Brain microvascular endothelial cell (primary cell): ENCODE measurements at regions not wholly inside any gene's neighbourhood (a gene's known extent, or its start where the extent isn't known, plus 50 kb on each side); places are given as distances from the start of the nearest gene placed in this dataset.

Source experiments
- DNase-seq: peaks from one replicate; pipeline ENCODE4 v3.0.0-alpha.2; 2020
- H3K27ac ChIP-seq: fragments of 250-450 bp; sonication (Bioruptor Pico); 2 replicates; pipeline ENCODE4 v1.5.1; 2020; ENCODE audit warnings: mild to moderate bottlenecking, moderate library complexity
- H3K27me3 ChIP-seq: fragments of 250-450 bp; sonication (Bioruptor Pico); replicated peaks from 2 replicates; pipeline ENCODE4 v1.5.1; 2020; ENCODE audit warnings: mild to moderate bottlenecking
- H3K36me3 ChIP-seq: fragments of 250-450 bp; sonication (Bioruptor Pico); replicated peaks from 2 replicates; pipeline ENCODE4 v1.5.1; 2020; ENCODE audit warnings: mild to moderate bottlenecking
- H3K4me3 ChIP-seq: 2 replicates; pipeline ENCODE4 v1.5.1; 2011; ENCODE audit warnings: low read depth, mild to moderate bottlenecking, control low read depth, low read length, moderate library complexity
- in situ Hi-C: cut with HindIII; loops from 2 replicates; pipeline ENCODE4 v1.10.0; 2017; ENCODE audit warnings: low sequenced_read_pairs, low pct_ligation_motif_present
- TF ChIP-seq, protein P1 (sequence below): IDR thresholded peaks from 2 replicates; pipeline ENCODE4 v1.5.1; 2011; ENCODE audit warnings: low read depth, mild to moderate bottlenecking, moderate library complexity, low read length, control low read depth, inconsistent platforms; ENCODE audit errors: missing control alignments

DNA sequence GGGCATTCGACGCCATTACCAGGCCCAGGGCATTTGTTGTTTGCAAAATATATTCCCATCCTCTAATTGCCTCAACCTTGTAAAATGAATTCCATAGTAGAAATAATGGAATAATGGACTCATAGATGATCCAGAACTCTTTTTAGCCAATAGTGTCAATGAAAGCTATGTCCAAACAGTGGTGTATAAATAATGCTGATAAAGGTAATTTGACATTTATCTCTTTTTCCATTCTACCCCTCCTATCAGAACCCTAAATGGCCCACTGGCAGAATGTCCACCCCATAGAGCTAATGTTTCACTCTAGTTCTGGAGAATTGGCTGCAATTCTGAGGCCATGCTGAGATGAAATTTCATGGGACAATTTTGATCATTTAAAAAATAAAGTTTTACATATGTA lies 76.4 kb upstream of the DLX6 start:
- in situ Hi-C loops = no loop called here
- TF ChIP-seq, protein P1, sequence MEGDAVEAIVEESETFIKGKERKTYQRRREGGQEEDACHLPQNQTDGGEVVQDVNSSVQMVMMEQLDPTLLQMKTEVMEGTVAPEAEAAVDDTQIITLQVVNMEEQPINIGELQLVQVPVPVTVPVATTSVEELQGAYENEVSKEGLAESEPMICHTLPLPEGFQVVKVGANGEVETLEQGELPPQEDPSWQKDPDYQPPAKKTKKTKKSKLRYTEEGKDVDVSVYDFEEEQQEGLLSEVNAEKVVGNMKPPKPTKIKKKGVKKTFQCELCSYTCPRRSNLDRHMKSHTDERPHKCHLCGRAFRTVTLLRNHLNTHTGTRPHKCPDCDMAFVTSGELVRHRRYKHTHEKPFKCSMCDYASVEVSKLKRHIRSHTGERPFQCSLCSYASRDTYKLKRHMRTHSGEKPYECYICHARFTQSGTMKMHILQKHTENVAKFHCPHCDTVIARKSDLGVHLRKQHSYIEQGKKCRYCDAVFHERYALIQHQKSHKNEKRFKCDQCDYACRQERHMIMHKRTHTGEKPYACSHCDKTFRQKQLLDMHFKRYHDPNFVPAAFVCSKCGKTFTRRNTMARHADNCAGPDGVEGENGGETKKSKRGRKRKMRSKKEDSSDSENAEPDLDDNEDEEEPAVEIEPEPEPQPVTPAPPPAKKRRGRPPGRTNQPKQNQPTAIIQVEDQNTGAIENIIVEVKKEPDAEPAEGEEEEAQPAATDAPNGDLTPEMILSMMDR = no peak

DNA sequence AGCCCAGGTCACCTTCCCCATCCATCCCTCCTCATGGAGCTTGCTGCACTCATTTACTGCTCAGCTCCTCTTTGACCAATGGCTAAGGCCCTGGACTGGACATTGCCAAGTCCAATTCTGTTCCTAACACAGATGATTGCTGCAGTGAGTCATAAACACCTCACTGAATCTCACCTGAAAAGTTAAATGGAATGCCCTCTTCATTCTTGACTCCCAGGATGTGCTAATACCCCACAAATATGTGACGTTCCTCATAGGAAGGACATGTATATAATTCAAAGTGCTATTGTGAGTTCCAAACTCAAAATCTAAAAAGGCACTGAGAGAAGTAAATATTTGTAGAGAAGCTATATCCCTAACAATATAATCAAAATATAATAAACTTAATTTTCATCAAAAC lies 73.5 kb upstream of the DLX6 start:
- no peak overlapping the region for H3K27ac ChIP-seq
- in situ Hi-C loops = no loop called here
- no peak for DNase-seq
- TF ChIP-seq, protein P1 = no peak
- H3K27me3 ChIP-seq = no peaks in the 10 kb centered on the region
- no peak overlapping the region for H3K4me3 ChIP-seq
- no peaks in the 10 kb centered on the region for H3K36me3 ChIP-seq

More for the DNA sequence above, 76.4 kb upstream of the DLX6 start:
- Histone ChIP-seq H3K27ac (no peak overlapping the region), H3K4me3 (no peak overlapping the region), H3K36me3 (no peaks in the 10 kb centered on the region), H3K27me3 (no peaks in the 10 kb centered on the region)
- DNase-seq = no peak

GRCh38 chr7:96933067-96933645 lies 72.2 kb upstream of the DLX6 start:
- Histone ChIP-seq H3K4me3 (no peak overlapping the region), H3K36me3 (no peaks in the 10 kb centered on the region), H3K27me3 (no peaks in the 10 kb centered on the region), H3K27ac (no peak overlapping the region)
- TF ChIP-seq, protein P1 = no peak
- no peak for DNase-seq
- in situ Hi-C loops = no loop called here

- in situ Hi-C loops = no loop called here
- Histone ChIP-seq H3K27me3 (no peaks in the 10 kb centered on the region), H3K4me3 (no peak overlapping the region), H3K27ac (no peak overlapping the region), H3K36me3 (no peaks in the 10 kb centered on the region)
- TF ChIP-seq, protein P1 = no peak
- no peak for DNase-seq
These were observed 68.7 kb upstream of the DLX6 start for GRCh38 chr7:96936621-96937020.

DNA sequence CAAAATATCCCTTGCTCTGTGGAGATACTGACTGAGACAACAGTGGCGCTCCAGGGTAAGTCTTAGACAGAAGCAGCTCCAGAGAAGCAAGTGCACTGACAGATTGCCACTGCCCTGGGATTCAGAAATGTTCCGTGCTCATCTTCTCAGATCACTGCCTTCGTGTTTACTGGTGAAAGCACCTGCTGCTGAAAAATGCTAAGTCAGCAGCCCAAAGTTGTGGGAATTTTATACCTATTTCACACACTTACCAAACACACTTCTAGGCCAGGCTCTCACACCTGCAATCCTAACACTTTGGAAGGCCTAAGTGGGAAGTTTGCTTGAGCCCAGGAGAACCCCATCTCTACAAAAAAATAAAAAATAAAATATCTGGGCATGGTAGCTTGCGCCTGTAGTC lies 63.2 kb upstream of the DLX6 start:
- Histone ChIP-seq H3K27ac (no peak overlapping the region), H3K36me3 (no peaks in the 10 kb centered on the region), H3K4me3 (no peak overlapping the region), H3K27me3 (no peaks in the 10 kb centered on the region)
- no peak for DNase-seq
- TF ChIP-seq, protein P1 = no peak
- in situ Hi-C loops = no loop called here

GRCh38 chr7:96949766-96950165 lies 55.6 kb upstream of the DLX6 start:
- H3K27ac ChIP-seq = no peak overlapping the region
- H3K36me3 ChIP-seq = no peaks in the 10 kb centered on the region
- in situ Hi-C loops = no loop called here
- H3K27me3 ChIP-seq = no peaks in the 10 kb centered on the region
- DNase-seq = peak; percentile 43
- no peak overlapping the region for H3K4me3 ChIP-seq
- TF ChIP-seq, protein P1 = no peak
